ENCODE measurements at regions not wholly inside any gene's neighbourhood (a gene's known extent, or its start where the extent isn't known, plus 50 kb on each side); places are given as distances from the start of the nearest gene placed in this dataset.
"Not testable (repeated sequence)": the region's sequence is repeated elsewhere in the genome, so short reads cannot be mapped to it uniquely, and the experiment has no call there.

- H3K9me3 ChIP-seq (ENCODE audit: control insufficient read depth in 4 of 4, low read length in 3 of 4); H3K9ac ChIP-seq (ENCODE audit: low read depth in 1 of 2, low read length in 2 of 2); H3K4me1 ChIP-seq (ENCODE audit: control insufficient read depth in 4 of 4, insufficient read depth in 4 of 4, low read length in 3 of 4); H3K36me3 ChIP-seq (ENCODE audit: control insufficient read depth in 4 of 4, insufficient read depth in 3 of 4, low read depth in 1 of 4, low read length in 3 of 4); DNase-seq (ENCODE audit: low spot score); H3K27me3 ChIP-seq (ENCODE audit: control insufficient read depth in 4 of 4, insufficient read depth in 4 of 4, low read length in 3 of 4); H3K4me3 ChIP-seq (ENCODE audit: low read depth in 1 of 3, low read length in 3 of 3); H3K27ac ChIP-seq (ENCODE audit: low read depth in 1 of 2, low read length in 2 of 2): not testable (repeated sequence)
- 91% methylated on average over 25 of the region's 25 CpGs for WGBS
Measured at GRCh38 chr3:70611667-70612277, 299.3 kb upstream of the MDFIC2 start.

- Histone ChIP-seq H3K27me3 (ENCODE audit: control insufficient read depth in 4 of 4, insufficient read depth in 4 of 4, low read length in 3 of 4) (peaks cover 0 to 9% (median 0%) of the 10 kb centered on the region in 4 donors), H3K36me3 (ENCODE audit: control insufficient read depth in 4 of 4, insufficient read depth in 3 of 4, low read depth in 1 of 4, low read length in 3 of 4) (no peaks in the 10 kb centered on the region), H3K9ac (ENCODE audit: low read depth in 1 of 2, low read length in 2 of 2) (no peak overlapping the region), H3K4me1 (ENCODE audit: control insufficient read depth in 4 of 4, insufficient read depth in 4 of 4, low read length in 3 of 4) (no peaks in the 10 kb centered on the region), H3K4me3 (ENCODE audit: low read depth in 1 of 3, low read length in 3 of 3) (no peak overlapping the region), H3K9me3 (ENCODE audit: control insufficient read depth in 4 of 4, low read length in 3 of 4) (no peaks in the 10 kb centered on the region), H3K27ac (ENCODE audit: low read depth in 1 of 2, low read length in 2 of 2) (no peak overlapping the region)
- DNase-seq (ENCODE audit: low spot score), result no peak
- TF ChIP-seq REST (IDR thresholded peaks at IDR 0.05), result no peak
- TF ChIP-seq RXRA (IDR thresholded peaks at IDR 0.05), result no peak
- no peak for TF ChIP-seq GABPA (IDR thresholded peaks at IDR 0.05 in 1 of 2, conservative IDR thresholded peaks at IDR 0.05 in 1 of 2)
- no peak for TF ChIP-seq CTCF (IDR thresholded peaks at IDR 0.05; ENCODE audit: low read depth, low read length, missing input control)
- no peak for TF ChIP-seq MAX (IDR thresholded peaks at IDR 0.05)
- no peak for TF ChIP-seq EGR1 (IDR thresholded peaks at IDR 0.05; ENCODE audit: low read depth in 2 of 2)
- no peak for TF ChIP-seq ATF3 (IDR thresholded peaks at IDR 0.05)
Measured at GRCh38 chr3:70608434-70608833, 296.0 kb upstream of the MDFIC2 start.

- no peaks in the 10 kb centered on the region for H3K36me3 ChIP-seq (ENCODE audit: control insufficient read depth in 4 of 4, insufficient read depth in 3 of 4, low read depth in 1 of 4, low read length in 3 of 4)
- 78% methylated on average over 4 of the region's 4 CpGs for WGBS
- H3K9ac ChIP-seq (ENCODE audit: low read depth in 1 of 2, low read length in 2 of 2), result no peak overlapping the region
- H3K9me3 ChIP-seq (ENCODE audit: control insufficient read depth in 4 of 4, low read length in 3 of 4), result no peaks in the 10 kb centered on the region
- H3K27ac ChIP-seq (ENCODE audit: low read depth in 1 of 2, low read length in 2 of 2), result no peak overlapping the region
- H3K4me1 ChIP-seq (ENCODE audit: control insufficient read depth in 4 of 4, insufficient read depth in 4 of 4, low read length in 3 of 4), result no peaks in the 10 kb centered on the region
- peaks cover 0 to 9% (median 0%) of the 10 kb centered on the region in 4 donors for H3K27me3 ChIP-seq (ENCODE audit: control insufficient read depth in 4 of 4, insufficient read depth in 4 of 4, low read length in 3 of 4)
- H3K4me3 ChIP-seq (ENCODE audit: low read depth in 1 of 3, low read length in 3 of 3), result no peak overlapping the region
- DNase-seq (ENCODE audit: low spot score), result no peak
- TF ChIP-seq YY1 (IDR thresholded peaks at IDR 0.05) (no peak), SP1 (IDR thresholded peaks at IDR 0.05) (no peak), RXRA (IDR thresholded peaks at IDR 0.05) (no peak), GABPA (IDR thresholded peaks at IDR 0.05 in 1 of 2, conservative IDR thresholded peaks at IDR 0.05 in 1 of 2) (no peak), FOXA1 (IDR thresholded peaks at IDR 0.05) (no peak), NR2F2 (IDR thresholded peaks at IDR 0.05) (no peak), ATF3 (IDR thresholded peaks at IDR 0.05) (no peak), EGR1 (IDR thresholded peaks at IDR 0.05; ENCODE audit: low read depth in 2 of 2) (no peak), FOXA2 (IDR thresholded peaks at IDR 0.05) (no peak), ZBTB33 (IDR thresholded peaks at IDR 0.05) (no peak), HNF4G (IDR thresholded peaks at IDR 0.05) (no peak), CTCF (IDR thresholded peaks at IDR 0.05; ENCODE audit: low read depth, low read length, missing input control) (no peak), RAD21 (IDR thresholded peaks at IDR 0.05) (no peak), TAF1 (conservative IDR thresholded peaks at IDR 0.05) (no peak), JUND (IDR thresholded peaks at IDR 0.05) (no peak)
Measured at GRCh38 chr3:70607469-70607868, 295.0 kb upstream of the MDFIC2 start.

All from liver (tissue), 8 donors.